Stimulated activated naive CD8-positive, alpha-beta T cell treated with anti-CD3 and anti-CD28 coated beads, Interleukin-15, Interleukin-2, amounts not matched to agents 100 ng/mL and 50 ng/mL, for 24 hours (primary cell): ENCODE measurements at regions not wholly inside any gene's neighbourhood (a gene's known extent, or its start where the extent isn't known, plus 50 kb on each side); places are given as distances from the start of the nearest gene placed in this dataset.

Source experiments
- H3K27ac Mint-ChIP-seq: one replicate; pipeline ENCODE4 v1.8.0; 2021; ENCODE audit warnings: mild to moderate bottlenecking, mixed read lengths
- H3K27me3 Mint-ChIP-seq: one replicate; pipeline ENCODE4 v1.8.0; 2021; ENCODE audit warnings: mixed read lengths
- H3K36me3 Mint-ChIP-seq: one replicate; pipeline ENCODE4 v1.8.0; 2021; ENCODE audit warnings: low read depth, mixed read lengths
- H3K4me1 Mint-ChIP-seq: one replicate; pipeline ENCODE4 v1.8.0; 2021; ENCODE audit warnings: low read depth, mixed read lengths
- H3K4me3 Mint-ChIP-seq: one replicate; pipeline ENCODE4 v1.8.0; 2021; ENCODE audit warnings: mild to moderate bottlenecking, mixed read lengths
- H3K9me3 Mint-ChIP-seq: one replicate; pipeline ENCODE4 v1.8.0; 2021; ENCODE audit warnings: mixed read lengths

DNA sequence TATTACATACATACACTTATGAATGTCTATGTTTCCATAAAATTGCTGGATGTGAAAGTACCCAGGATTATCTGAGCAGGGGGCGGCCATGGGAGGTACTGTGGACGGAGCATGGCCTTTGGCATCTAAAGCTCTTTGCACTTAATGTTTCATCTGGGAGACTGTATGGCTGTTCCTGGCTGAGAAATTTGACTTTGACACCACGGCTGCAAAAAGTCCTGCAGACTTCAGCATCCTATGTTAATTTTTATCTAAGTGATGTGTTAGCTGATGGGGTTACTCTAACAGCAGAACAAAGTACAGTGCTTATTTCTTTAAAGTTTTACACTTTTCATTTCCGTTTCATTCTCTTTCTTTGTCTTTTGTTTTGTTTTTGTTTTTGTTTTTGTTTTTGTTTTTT is 139.8 kb upstream of the STX18 start:
- Mint-ChIP-seq H3K9me3 (no peaks in the 10 kb centered on the region), H3K4me1 (no peaks in the 10 kb centered on the region), H3K4me3 (no peak overlapping the region), H3K36me3 (no peaks in the 10 kb centered on the region), H3K27ac (no peak overlapping the region), H3K27me3 (no peaks in the 10 kb centered on the region)

GRCh38 chr4:4680758-4681157 is 138.9 kb upstream of the STX18 start:
- Mint-ChIP-seq H3K4me1 (no peaks in the 10 kb centered on the region), H3K36me3 (no peaks in the 10 kb centered on the region), H3K27ac (no peak overlapping the region), H3K9me3 (no peaks in the 10 kb centered on the region), H3K27me3 (no peaks in the 10 kb centered on the region), H3K4me3 (no peak overlapping the region)

DNA sequence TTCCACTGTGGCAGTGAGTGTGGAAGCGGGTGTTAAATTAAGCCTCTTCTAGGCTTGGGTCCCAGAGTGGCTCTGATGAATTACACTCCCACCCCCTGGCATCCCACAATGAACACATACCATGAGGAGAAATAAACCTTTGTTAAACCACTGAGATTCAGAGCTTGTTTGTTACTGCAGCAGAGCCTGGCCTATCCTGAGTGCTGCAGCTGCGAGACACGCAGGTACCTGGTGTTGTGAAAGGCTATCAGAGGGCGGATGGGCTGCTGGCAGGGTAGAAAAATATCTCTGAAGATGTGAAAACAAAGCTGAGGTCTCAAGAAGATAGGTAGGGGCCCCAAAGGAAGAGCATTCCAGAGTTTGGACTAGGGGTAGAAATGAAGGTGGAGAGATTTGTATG is 138.4 kb upstream of the STX18 start:
- H3K36me3 Mint-ChIP-seq = no peaks in the 10 kb centered on the region
- no peak overlapping the region for H3K4me3 Mint-ChIP-seq
- H3K27ac Mint-ChIP-seq = no peak overlapping the region
- no peaks in the 10 kb centered on the region for H3K9me3 Mint-ChIP-seq
- H3K27me3 Mint-ChIP-seq = no peaks in the 10 kb centered on the region
- no peaks in the 10 kb centered on the region for H3K4me1 Mint-ChIP-seq

GRCh38 chr4:4677556-4678522 is 136.0 kb upstream of the STX18 start:
- H3K4me1 Mint-ChIP-seq = no peaks in the 10 kb centered on the region
- H3K4me3 Mint-ChIP-seq = no peak overlapping the region
- H3K36me3 Mint-ChIP-seq = no peaks in the 10 kb centered on the region
- H3K27ac Mint-ChIP-seq = no peak overlapping the region
- no peaks in the 10 kb centered on the region for H3K27me3 Mint-ChIP-seq
- H3K9me3 Mint-ChIP-seq = no peaks in the 10 kb centered on the region

DNA sequence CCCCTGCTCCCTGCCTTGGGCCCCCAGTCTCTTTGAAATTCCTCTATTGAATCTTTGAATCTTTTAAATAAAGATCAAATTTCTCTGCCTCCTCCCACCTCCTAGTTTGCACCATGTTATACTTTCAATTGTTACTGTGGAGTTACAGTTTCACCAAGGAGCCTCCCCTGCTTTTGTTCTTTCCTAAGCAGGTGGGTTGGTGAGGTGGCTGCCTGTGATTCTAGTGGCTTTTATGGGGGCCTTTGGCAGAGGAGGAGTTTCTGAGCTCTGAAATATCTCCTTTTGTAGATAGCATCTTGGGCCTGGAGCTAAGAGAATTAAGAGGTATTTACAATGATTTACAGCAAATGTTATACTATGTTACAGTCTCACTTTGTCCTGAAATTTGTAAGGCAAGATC is 133.8 kb upstream of the STX18 start:
- H3K36me3 Mint-ChIP-seq = no peaks in the 10 kb centered on the region
- H3K27ac Mint-ChIP-seq = no peak overlapping the region
- no peaks in the 10 kb centered on the region for H3K4me1 Mint-ChIP-seq
- no peak overlapping the region for H3K4me3 Mint-ChIP-seq
- no peaks in the 10 kb centered on the region for H3K9me3 Mint-ChIP-seq
- no peaks in the 10 kb centered on the region for H3K27me3 Mint-ChIP-seq

GRCh38 chr4:4675051-4675581 is 133.3 kb upstream of the STX18 start:
- no peak overlapping the region for H3K4me3 Mint-ChIP-seq
- H3K9me3 Mint-ChIP-seq = no peaks in the 10 kb centered on the region

GRCh38 chr4:4673070-4673469 is 131.2 kb upstream of the STX18 start:
- Mint-ChIP-seq H3K9me3 (no peaks in the 10 kb centered on the region), H3K4me1 (no peaks in the 10 kb centered on the region), H3K36me3 (no peaks in the 10 kb centered on the region), H3K27ac (no peak overlapping the region), H3K4me3 (no peak overlapping the region), H3K27me3 (no peaks in the 10 kb centered on the region)

More at GRCh38 chr4:4675051-4675581, 133.3 kb upstream of the STX18 start:
- no peak overlapping the region for H3K27ac Mint-ChIP-seq
- no peaks in the 10 kb centered on the region for H3K36me3 Mint-ChIP-seq
- no peaks in the 10 kb centered on the region for H3K4me1 Mint-ChIP-seq
- H3K27me3 Mint-ChIP-seq = no peaks in the 10 kb centered on the region

DNA sequence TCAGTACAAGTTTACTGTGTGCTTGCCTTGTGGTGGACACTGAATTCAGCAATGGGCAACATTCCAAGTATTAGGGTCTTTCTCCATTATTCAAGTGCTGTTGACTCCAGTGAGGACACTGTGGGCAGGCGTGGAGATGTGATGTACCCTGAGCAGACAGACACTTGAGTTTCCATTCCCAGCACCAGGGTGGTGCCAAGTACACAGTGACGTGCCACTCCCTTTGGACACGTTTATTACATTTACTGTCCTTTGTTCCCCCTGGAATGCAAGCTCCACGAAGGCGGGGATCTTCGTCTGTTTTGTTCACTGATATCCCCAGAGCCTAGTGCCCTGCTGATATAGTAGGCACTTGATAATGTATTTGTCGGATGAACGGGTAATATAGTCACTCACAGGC is 130.6 kb upstream of the STX18 start:
- no peaks in the 10 kb centered on the region for H3K4me1 Mint-ChIP-seq
- no peaks in the 10 kb centered on the region for H3K9me3 Mint-ChIP-seq
- no peak overlapping the region for H3K27ac Mint-ChIP-seq
- no peaks in the 10 kb centered on the region for H3K27me3 Mint-ChIP-seq
- no peak overlapping the region for H3K4me3 Mint-ChIP-seq
- no peaks in the 10 kb centered on the region for H3K36me3 Mint-ChIP-seq

GRCh38 chr4:4671774-4672349 is 130.0 kb upstream of the STX18 start:
- Mint-ChIP-seq H3K27ac (no peak overlapping the region), H3K36me3 (no peaks in the 10 kb centered on the region), H3K4me1 (no peaks in the 10 kb centered on the region), H3K27me3 (no peaks in the 10 kb centered on the region), H3K4me3 (no peak overlapping the region), H3K9me3 (no peaks in the 10 kb centered on the region)

- H3K9me3 Mint-ChIP-seq = no peaks in the 10 kb centered on the region
- H3K27ac Mint-ChIP-seq = no peak overlapping the region
- H3K27me3 Mint-ChIP-seq = no peaks in the 10 kb centered on the region
- no peaks in the 10 kb centered on the region for H3K4me1 Mint-ChIP-seq
- no peaks in the 10 kb centered on the region for H3K36me3 Mint-ChIP-seq
- no peak overlapping the region for H3K4me3 Mint-ChIP-seq
These were observed 129.0 kb upstream of the STX18 start for GRCh38 chr4:4670869-4671268.

DNA sequence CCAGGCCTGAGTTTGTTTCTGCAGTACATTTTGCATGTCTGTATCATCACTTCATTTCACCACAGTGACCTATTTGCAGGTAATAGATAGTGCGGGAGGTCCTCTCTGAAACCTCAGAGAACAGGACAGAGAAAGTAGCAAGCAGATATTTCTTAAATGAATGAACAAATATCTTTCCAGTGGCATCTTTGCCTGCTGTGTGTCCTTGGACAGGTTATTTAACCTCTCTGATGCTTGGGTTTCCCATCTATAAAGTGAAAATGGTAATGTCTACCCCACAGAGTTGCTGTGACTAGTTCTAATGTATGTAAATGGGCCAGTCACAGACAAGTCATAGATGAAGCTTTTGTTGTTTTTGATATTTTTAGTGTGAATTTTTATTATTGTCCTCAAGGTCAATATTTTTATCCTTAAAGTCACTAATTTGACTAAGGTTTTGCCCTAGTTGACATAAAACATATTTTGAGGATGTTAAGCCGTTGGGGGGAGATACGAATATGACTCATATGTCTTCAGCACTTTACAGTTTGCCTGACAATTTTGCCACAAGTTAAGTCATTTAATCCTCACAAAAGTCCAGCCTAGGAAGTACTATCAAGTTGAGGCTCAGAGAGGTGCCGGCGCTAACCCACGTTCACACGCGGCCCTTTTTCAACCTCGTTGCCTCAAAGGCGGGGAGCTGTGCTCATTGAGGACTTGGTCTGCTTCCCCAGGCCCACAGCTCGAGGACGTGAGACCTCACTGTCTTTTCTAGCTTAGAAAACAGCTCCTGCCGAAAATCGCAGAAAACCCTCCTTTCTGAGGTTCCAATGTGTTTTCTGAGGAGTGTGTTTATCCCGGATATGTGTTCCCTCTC is 126.7 kb upstream of the STX18 start:
- Mint-ChIP-seq H3K27me3 (no peaks in the 10 kb centered on the region), H3K4me3 (no peak overlapping the region), H3K9me3 (no peaks in the 10 kb centered on the region), H3K27ac (no peak overlapping the region), H3K36me3 (no peaks in the 10 kb centered on the region), H3K4me1 (no peaks in the 10 kb centered on the region)

GRCh38 chr4:4667622-4668081 is 125.8 kb upstream of the STX18 start:
- no peaks in the 10 kb centered on the region for H3K27me3 Mint-ChIP-seq
- no peaks in the 10 kb centered on the region for H3K36me3 Mint-ChIP-seq
- no peaks in the 10 kb centered on the region for H3K9me3 Mint-ChIP-seq
- no peak overlapping the region for H3K4me3 Mint-ChIP-seq
- H3K4me1 Mint-ChIP-seq = no peaks in the 10 kb centered on the region
- H3K27ac Mint-ChIP-seq = no peak overlapping the region

GRCh38 chr4:4666693-4667621 is 125.1 kb upstream of the STX18 start:
- H3K27ac Mint-ChIP-seq = no peak overlapping the region
- H3K4me3 Mint-ChIP-seq = no peak overlapping the region
- no peaks in the 10 kb centered on the region for H3K27me3 Mint-ChIP-seq
- no peaks in the 10 kb centered on the region for H3K4me1 Mint-ChIP-seq
- no peaks in the 10 kb centered on the region for H3K9me3 Mint-ChIP-seq
- no peaks in the 10 kb centered on the region for H3K36me3 Mint-ChIP-seq

GRCh38 chr4:4666187-4666586 is 124.3 kb upstream of the STX18 start:
- Mint-ChIP-seq H3K27me3 (no peaks in the 10 kb centered on the region), H3K9me3 (no peaks in the 10 kb centered on the region), H3K36me3 (no peaks in the 10 kb centered on the region), H3K4me1 (no peaks in the 10 kb centered on the region), H3K4me3 (no peak overlapping the region), H3K27ac (no peak overlapping the region)
